ENCODE measurements at regions not wholly inside any gene's neighbourhood (a gene's known extent, or its start where the extent isn't known, plus 50 kb on each side); places are given as distances from the start of the nearest gene placed in this dataset.
A peak's percentile ranks its signal among the peaks of the same experiment; 100 is the strongest.

- no peak for DNase-seq
Observed at GRCh38 chr4:184575306-184575705, 73.9 kb downstream of the CASP3 start.

- DNase-seq, result no peak
Observed at GRCh38 chr4:184574861-184575260, 74.4 kb downstream of the CASP3 start.

- no peak for DNase-seq
Observed at GRCh38 chr4:184573701-184574100, 75.5 kb downstream of the CASP3 start.

- no peak for DNase-seq
Observed at GRCh38 chr4:184568770-184569169, 80.5 kb downstream of the CASP3 start.

GRCh38 chr4:184563621-184564020 is 85.6 kb downstream of the CASP3 start:
- DNase-seq, result no peak

- DNase-seq, result no peak
Observed at GRCh38 chr4:184558996-184559395, 84.6 kb upstream of the IRF2 start.

GRCh38 chr4:184553891-184554290 is 79.5 kb upstream of the IRF2 start:
- no peak for DNase-seq

- DNase-seq, result no peak
Observed at GRCh38 chr4:184550476-184550875, 76.1 kb upstream of the IRF2 start.

- DNase-seq, result no peak
Observed at GRCh38 chr4:184548648-184549341, 74.4 kb upstream of the IRF2 start.

- DNase-seq, result no peak
Observed at GRCh38 chr4:184548316-184548647, 73.9 kb upstream of the IRF2 start.

- no peak for DNase-seq
Observed at GRCh38 chr4:184544788-184545409, 70.5 kb upstream of the IRF2 start.

GRCh38 chr4:184541907-184542306 is 67.6 kb upstream of the IRF2 start:
- no peak for DNase-seq

- DNase-seq, result no peak
Observed at GRCh38 chr4:184540307-184540706, 66.0 kb upstream of the IRF2 start.

GRCh38 chr4:184538023-184538599 is 63.8 kb upstream of the IRF2 start:
- DNase-seq, result peak; percentile 97

- peak; percentile 99 for DNase-seq
Observed at GRCh38 chr4:184537269-184538022, 63.1 kb upstream of the IRF2 start.

- DNase-seq, result no peak
Observed at GRCh38 chr4:184536881-184537248, 62.5 kb upstream of the IRF2 start.

- DNase-seq, result peak; percentile 11
Observed at GRCh38 chr4:184536065-184536880, 61.9 kb upstream of the IRF2 start.

GRCh38 chr4:184534511-184535391 is 60.4 kb upstream of the IRF2 start:
- DNase-seq, result peak; percentile 36

GRCh38 chr4:184533908-184534307 is 59.6 kb upstream of the IRF2 start:
- DNase-seq, result no peak

- no peak for DNase-seq
Observed at GRCh38 chr4:184531008-184531407, 56.7 kb upstream of the IRF2 start.

GRCh38 chr4:184529283-184529682 is 54.9 kb upstream of the IRF2 start:
- DNase-seq, result no peak
